ENCODE measurements at regions not wholly inside any gene's neighbourhood (a gene's known extent, or its start where the extent isn't known, plus 50 kb on each side); places are given as distances from the start of the nearest gene placed in this dataset.

DNA sequence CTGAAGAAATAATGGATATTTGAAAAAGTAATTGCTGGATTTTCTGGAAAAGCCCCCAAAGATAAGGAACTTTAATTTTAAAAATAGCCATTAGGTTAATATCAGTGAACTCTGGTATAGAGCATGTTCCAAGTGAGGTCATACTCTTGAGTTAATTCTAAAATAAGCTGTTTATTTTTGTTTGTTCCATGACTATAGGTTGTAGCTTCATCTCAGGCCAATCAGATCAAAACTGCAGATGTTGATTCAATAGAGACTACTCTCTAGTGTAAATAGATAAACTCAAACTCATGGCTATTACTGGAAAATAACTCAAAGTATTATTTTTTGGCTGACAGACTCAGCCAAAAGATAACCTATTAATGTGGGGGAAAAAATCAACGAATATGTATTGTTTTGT, 815.1 kb downstream of the DIAPH3 start:
- Mint-ChIP-seq H3K4me3 (no peak overlapping the region), H3K27me3 (peaks cover 7% of the 10 kb centered on the region), H3K36me3 (no peaks in the 10 kb centered on the region), H3K4me1 (ENCODE audit: low read depth) (no peaks in the 10 kb centered on the region), H3K27ac (no peak overlapping the region), H3K9me3 (ENCODE audit: low read depth) (no peaks in the 10 kb centered on the region)

DNA sequence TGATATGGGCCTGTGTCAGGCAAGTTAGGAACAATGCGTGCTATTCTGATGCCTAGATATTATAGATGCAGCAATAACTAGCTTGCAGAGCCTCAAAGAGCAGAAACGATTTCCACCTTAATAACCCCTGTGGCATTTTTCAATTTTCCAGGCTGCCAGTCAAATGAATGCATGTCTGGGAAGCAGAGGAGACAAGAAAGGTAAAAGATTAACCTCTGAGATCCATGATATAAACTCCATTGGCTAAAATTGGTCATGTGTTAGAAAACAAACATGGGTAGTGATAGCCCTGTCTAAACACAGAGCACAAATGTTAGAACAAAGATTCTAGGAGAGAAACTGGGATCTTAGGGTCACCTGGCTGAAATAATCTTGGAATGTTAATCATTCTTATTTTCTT, 811.1 kb downstream of the DIAPH3 start:
- H3K4me3 Mint-ChIP-seq = no peak overlapping the region
- no peaks in the 10 kb centered on the region for H3K4me1 Mint-ChIP-seq (ENCODE audit: low read depth)
- H3K27me3 Mint-ChIP-seq = peaks cover 2% of the 10 kb centered on the region
- no peak overlapping the region for H3K27ac Mint-ChIP-seq
- no peaks in the 10 kb centered on the region for H3K36me3 Mint-ChIP-seq
- no peaks in the 10 kb centered on the region for H3K9me3 Mint-ChIP-seq (ENCODE audit: low read depth)

DNA sequence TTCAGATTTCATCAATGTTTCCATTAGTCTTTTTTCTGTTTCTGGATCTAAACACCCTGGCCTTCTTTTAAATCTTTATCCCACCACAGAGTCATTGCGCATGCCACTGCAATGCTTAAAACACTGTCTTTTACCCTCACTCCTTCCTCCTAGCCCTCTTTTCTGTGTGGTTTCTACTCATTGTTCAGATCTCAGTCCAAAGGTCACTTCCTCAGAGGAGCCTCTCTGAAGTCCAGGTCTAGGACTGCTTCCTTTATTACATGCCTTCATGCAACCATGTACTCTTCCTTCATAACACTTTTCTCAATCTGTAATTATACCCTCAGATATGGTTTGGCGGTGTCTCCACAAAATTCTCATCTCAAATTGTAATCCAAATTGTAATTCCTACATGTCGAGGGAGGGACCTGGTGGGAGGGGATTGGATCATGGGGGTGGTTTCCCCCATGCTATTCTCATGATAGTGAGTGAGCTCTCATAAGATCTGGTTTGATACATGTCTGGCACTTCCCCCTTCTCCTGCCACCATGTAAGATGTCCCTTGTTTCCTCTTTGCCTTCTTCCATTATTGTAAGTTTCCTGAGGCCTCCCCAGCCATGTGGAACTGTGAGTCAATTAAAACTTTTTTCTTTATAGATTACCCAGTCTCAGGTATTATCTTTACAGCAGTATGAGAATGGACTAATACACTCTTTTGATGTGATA, 808.9 kb downstream of the DIAPH3 start:
- no peaks in the 10 kb centered on the region for H3K9me3 Mint-ChIP-seq (ENCODE audit: low read depth)
- H3K4me1 Mint-ChIP-seq (ENCODE audit: low read depth) = no peaks in the 10 kb centered on the region
- no peaks in the 10 kb centered on the region for H3K36me3 Mint-ChIP-seq
- H3K27me3 Mint-ChIP-seq = peaks cover 2% of the 10 kb centered on the region
- no peak overlapping the region for H3K4me3 Mint-ChIP-seq
- H3K27ac Mint-ChIP-seq = no peak overlapping the region

DNA sequence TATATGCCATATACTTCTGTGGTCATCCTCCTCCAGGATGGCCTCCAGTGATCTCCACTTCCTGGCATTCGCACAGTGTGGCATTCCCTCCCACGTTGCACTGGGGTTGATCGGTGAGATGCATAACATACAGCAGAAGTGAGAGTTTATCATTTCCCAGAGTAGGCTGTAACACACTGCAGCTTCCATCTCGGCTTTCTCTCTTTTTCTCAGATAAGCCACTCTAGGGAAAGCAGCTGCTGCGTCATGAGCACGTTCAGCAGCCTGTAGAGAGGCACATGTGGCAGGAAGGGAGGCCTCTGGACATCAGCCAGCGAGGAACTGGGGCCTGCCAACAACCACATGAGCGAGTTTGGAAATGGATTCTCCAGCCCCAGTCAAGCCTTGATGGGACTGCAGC, 807.1 kb downstream of the DIAPH3 start:
- Mint-ChIP-seq H3K4me3 (no peak overlapping the region), H3K27ac (no peak overlapping the region), H3K4me1 (ENCODE audit: low read depth) (no peaks in the 10 kb centered on the region), H3K27me3 (no peaks in the 10 kb centered on the region), H3K36me3 (no peaks in the 10 kb centered on the region), H3K9me3 (ENCODE audit: low read depth) (no peaks in the 10 kb centered on the region)

DNA sequence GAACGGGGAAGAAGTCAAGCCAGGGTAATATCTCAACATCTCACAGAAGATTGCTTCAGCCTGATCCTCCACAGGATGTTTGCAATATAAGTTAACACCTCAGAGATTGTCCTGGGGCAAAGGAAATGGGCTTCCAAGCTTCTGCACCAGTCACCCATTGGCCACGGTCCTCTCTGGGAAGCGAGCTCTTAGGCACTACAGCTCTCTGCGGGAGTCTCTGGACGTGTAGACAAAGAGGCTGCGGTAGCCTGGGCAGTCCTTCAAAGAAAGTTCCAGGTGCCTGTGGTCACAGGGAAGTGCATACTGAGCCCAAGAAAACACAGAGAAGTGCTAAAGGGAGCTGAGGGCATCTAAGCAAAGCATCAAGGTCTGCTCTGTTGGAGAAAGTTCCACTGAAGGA, 805.7 kb downstream of the DIAPH3 start:
- no peaks in the 10 kb centered on the region for H3K4me1 Mint-ChIP-seq (ENCODE audit: low read depth)
- no peaks in the 10 kb centered on the region for H3K36me3 Mint-ChIP-seq
- H3K4me3 Mint-ChIP-seq = no peak overlapping the region
- H3K9me3 Mint-ChIP-seq (ENCODE audit: low read depth) = no peaks in the 10 kb centered on the region
- H3K27ac Mint-ChIP-seq = no peak overlapping the region
- no peaks in the 10 kb centered on the region for H3K27me3 Mint-ChIP-seq

DNA sequence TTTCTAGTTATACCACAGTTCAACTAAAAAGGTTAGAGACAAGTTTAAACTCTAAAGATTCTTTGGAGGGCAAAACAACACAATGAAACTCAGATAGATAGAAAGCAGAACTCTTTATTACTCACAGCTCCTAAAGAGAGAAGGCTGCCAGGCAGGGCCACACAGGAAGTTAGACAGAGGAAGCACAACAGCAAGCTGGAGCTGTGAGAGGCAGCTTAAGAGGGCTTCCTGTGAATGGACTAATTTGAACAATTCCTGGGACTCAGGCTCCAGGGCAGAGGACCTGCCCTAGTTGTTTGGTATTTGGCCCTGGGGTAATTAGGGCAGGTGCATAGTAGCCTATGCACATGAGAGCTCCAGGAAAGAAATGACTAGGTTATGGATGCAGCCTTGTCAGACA, 803.6 kb downstream of the DIAPH3 start:
- no peak overlapping the region for H3K27ac Mint-ChIP-seq
- no peak overlapping the region for H3K4me3 Mint-ChIP-seq
- no peaks in the 10 kb centered on the region for H3K36me3 Mint-ChIP-seq
- no peaks in the 10 kb centered on the region for H3K9me3 Mint-ChIP-seq (ENCODE audit: low read depth)
- H3K27me3 Mint-ChIP-seq = no peaks in the 10 kb centered on the region
- H3K4me1 Mint-ChIP-seq (ENCODE audit: low read depth) = no peaks in the 10 kb centered on the region

DNA sequence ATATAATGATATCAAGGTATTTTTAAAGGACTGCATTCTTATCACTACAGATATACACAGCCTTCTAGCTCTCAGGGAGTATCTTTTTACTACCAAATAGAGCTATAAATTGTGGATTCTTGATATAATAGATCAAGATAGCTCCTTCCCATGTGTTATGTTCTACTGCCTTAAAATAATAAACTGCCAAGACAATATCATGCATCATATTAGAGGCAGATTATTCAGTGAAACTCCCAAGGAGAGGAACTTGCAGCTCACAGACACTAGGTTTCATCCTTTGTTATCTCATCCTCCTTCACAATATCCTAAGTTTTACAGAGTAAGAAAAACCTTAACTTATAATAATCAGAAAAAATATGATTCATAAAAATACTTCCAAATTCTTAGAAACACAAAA, 802.8 kb downstream of the DIAPH3 start:
- Mint-ChIP-seq H3K27me3 (no peaks in the 10 kb centered on the region), H3K27ac (no peak overlapping the region), H3K9me3 (ENCODE audit: low read depth) (no peaks in the 10 kb centered on the region), H3K36me3 (no peaks in the 10 kb centered on the region), H3K4me3 (no peak overlapping the region), H3K4me1 (ENCODE audit: low read depth) (no peaks in the 10 kb centered on the region)

DNA sequence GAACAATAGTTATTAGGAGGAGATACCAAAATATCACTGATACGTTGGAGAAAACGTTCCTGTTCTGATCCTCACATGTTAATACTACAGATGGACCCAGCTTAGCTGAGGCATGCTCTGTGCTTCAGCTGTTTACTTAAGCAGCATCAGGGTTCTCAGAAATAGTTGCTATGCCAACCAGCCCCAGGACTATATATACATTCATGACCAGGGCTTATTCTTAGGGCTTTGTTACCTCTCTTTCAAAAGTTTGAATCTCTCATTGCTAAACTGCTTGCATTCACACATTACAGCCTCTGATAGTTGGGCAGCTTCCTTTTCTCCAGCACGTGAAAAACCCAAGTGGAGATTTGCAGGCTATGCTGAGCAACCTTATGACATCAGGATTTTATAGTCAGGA, 800.4 kb downstream of the DIAPH3 start:
- Mint-ChIP-seq H3K4me3 (no peak overlapping the region), H3K27me3 (no peaks in the 10 kb centered on the region), H3K4me1 (ENCODE audit: low read depth) (no peaks in the 10 kb centered on the region), H3K27ac (no peak overlapping the region), H3K9me3 (ENCODE audit: low read depth) (no peaks in the 10 kb centered on the region), H3K36me3 (no peaks in the 10 kb centered on the region)

DNA sequence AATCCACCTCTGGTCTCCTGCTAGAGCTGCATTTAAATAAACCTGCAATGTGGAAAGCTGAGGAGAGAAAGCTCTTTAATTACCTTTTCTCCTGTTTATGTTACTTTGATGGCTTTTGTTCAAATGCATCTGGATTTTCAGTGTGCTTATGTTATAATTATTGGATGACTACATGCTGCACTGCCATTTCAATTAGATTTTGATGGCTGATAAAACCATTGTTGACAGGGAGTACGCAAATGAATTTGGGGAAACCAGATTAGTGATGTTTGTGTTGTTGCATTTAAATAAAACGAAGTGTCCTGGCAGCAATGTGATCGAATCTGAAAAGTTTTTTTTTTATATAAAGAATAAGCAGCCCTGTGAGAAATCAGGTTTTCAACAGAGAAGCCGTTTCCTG, 799.8 kb downstream of the DIAPH3 start:
- H3K27me3 Mint-ChIP-seq = no peaks in the 10 kb centered on the region
- H3K4me1 Mint-ChIP-seq (ENCODE audit: low read depth) = no peaks in the 10 kb centered on the region
- H3K4me3 Mint-ChIP-seq = no peak overlapping the region
- H3K9me3 Mint-ChIP-seq (ENCODE audit: low read depth) = no peaks in the 10 kb centered on the region
- no peak overlapping the region for H3K27ac Mint-ChIP-seq
- H3K36me3 Mint-ChIP-seq = no peaks in the 10 kb centered on the region

DNA sequence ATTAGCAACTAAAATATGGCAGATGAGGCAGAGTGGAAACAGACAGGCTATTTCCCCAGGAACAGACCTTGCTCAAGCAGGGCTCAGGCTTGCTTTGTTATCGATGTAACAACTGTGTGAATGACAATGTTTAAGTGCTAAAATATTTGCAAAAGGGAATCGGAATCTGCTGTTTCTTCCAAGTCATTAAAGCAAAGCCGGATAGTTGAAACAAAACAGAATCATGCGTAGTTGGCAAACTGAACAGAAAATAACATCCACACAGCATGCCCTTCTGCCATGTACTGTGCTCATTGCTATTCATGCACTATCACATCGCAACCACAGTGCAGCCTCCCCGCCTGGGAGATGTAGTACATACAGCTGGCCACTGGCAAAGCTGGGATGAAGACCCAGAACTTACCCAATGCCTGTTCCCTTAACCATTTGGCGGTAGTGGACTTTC, 799.1 kb downstream of the DIAPH3 start:
- Mint-ChIP-seq H3K4me1 (ENCODE audit: low read depth) (no peaks in the 10 kb centered on the region), H3K27ac (no peak overlapping the region), H3K9me3 (ENCODE audit: low read depth) (no peaks in the 10 kb centered on the region), H3K4me3 (no peak overlapping the region), H3K27me3 (no peaks in the 10 kb centered on the region), H3K36me3 (no peaks in the 10 kb centered on the region)

DNA sequence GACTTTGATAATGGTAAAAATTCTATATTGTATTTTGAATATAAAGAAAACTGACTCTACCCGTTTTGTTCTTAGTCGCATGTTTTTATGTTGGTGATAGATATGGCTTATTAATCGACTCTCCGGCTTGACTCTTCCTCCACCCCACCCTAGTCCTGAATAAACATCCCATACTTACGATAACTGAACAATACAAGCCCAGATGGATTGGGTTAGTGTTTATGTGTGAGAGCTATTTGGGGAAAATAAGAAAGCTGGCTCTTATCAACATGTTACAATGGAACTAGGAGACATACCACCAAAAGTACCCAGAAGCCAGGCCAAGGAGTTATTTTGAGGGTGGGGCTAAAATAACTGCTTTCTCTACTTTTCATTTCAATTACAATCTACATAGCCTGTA, 796.3 kb downstream of the DIAPH3 start:
- H3K4me1 Mint-ChIP-seq (ENCODE audit: low read depth) = no peaks in the 10 kb centered on the region
- no peaks in the 10 kb centered on the region for H3K9me3 Mint-ChIP-seq (ENCODE audit: low read depth)
- H3K4me3 Mint-ChIP-seq = no peak overlapping the region
- no peak overlapping the region for H3K27ac Mint-ChIP-seq
- H3K36me3 Mint-ChIP-seq = no peaks in the 10 kb centered on the region
- H3K27me3 Mint-ChIP-seq = no peaks in the 10 kb centered on the region

DNA sequence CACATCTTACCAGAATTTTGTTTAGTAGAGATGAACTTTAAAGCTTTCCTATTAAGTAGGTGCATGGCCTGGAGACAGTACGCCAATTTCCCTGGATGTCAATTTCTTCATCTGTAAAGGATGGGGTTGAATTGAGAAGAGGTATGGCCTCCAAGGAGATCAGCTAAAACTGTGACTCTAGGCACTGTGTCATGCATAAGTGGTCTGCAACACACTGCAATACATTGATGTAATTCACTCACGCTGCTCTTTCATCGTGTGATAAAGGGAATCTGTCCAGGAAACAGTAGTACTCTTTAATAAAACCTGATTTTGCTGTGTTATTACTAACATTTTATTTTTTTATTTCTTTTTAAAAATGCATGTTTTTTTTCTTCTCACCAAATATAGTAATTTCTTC, 795.8 kb downstream of the DIAPH3 start:
- Mint-ChIP-seq H3K36me3 (no peaks in the 10 kb centered on the region), H3K4me3 (no peak overlapping the region), H3K4me1 (ENCODE audit: low read depth) (no peaks in the 10 kb centered on the region), H3K27ac (no peak overlapping the region), H3K27me3 (no peaks in the 10 kb centered on the region), H3K9me3 (ENCODE audit: low read depth) (no peaks in the 10 kb centered on the region)

DNA sequence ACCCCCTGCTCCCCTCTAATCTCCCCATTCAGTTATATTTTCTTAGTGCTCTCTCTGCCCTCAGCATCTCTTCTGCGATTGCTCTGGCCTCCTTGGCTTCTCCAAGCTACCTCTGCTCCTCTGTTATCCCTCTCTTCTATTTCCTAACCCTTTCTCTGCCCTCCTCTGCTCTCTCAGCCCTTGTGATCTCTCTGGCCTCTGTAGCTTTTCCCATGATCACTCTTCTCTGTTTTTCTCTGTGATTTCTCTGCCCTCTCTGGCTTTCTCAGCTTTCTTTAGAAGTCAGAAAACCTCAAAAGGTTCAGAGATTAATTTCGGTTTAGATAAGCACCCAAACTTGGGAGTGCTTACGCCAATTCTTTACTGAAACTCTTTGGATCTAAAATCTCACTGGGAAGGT, 795.0 kb downstream of the DIAPH3 start:
- Mint-ChIP-seq H3K27ac (no peak overlapping the region), H3K36me3 (no peaks in the 10 kb centered on the region), H3K4me1 (ENCODE audit: low read depth) (no peaks in the 10 kb centered on the region)

DNA sequence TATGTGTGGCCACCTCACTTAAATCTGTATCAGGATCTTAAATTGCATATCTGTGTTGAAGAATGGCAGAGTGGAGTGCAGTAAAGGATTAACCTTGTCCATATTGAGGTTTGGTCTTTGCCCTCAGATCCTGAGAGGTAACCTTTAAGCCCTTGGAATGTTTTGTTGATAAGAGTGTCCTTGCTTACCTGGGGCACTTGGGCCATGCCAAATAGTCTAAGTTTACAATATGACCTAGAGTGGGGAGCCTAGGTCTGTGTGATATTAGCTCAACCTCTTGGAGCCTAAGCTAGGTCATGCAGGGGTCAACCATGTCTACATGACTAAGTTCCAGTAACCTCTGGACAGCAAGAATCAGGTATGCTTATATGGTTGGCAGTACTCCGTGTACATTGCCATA, 792.5 kb downstream of the DIAPH3 start:
- Mint-ChIP-seq H3K27me3 (peaks cover 2% of the 10 kb centered on the region), H3K4me3 (no peak overlapping the region), H3K4me1 (ENCODE audit: low read depth) (no peaks in the 10 kb centered on the region), H3K9me3 (ENCODE audit: low read depth) (no peaks in the 10 kb centered on the region), H3K36me3 (no peaks in the 10 kb centered on the region), H3K27ac (no peak overlapping the region)

More for the DNA sequence above, 795.0 kb downstream of the DIAPH3 start:
- Mint-ChIP-seq H3K27me3 (no peaks in the 10 kb centered on the region), H3K9me3 (ENCODE audit: low read depth) (no peaks in the 10 kb centered on the region), H3K4me3 (no peak overlapping the region)

DNA sequence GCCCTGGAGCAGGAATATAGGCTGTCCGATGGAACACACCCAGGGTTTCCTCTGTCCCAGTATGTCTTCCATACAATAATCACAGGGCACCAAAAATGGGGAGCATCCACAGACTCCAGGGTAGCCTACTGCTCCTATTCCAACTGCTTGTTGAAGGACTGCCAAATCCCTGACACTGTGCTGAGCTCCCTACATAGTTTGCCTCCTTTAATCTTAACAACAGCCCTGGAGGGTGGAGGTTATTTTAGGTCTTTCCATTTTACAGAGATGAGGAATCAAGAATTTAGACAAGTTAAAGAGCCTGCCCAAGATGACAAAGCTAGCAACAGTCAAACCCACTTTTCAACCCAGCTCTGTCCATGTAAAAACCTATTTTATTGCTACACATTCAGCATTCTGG, 790.4 kb downstream of the DIAPH3 start:
- Mint-ChIP-seq H3K4me3 (no peak overlapping the region), H3K9me3 (ENCODE audit: low read depth) (peaks cover 3% of the 10 kb centered on the region), H3K4me1 (ENCODE audit: low read depth) (no peaks in the 10 kb centered on the region), H3K27ac (no peak overlapping the region), H3K27me3 (peaks cover 4% of the 10 kb centered on the region), H3K36me3 (peaks cover 2% of the 10 kb centered on the region)

DNA sequence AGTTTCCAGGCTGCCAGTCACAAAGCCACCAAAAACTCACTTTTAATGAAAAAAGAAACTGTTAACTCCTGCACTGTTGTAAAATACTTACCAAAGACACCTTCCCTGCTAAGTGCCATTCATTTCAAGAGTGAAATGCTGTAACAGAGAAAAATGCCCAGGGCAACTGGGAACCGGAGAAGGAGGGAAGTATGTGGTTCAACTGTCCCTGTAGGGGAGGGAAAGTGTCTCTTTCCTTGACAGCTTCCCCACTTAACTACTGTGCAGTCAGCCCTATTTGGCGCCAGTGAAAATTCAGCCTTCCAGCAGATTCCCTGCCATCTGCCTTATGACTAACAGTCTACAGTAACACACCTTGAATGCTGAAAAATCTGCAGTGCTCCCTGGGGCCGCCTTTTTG, 789.0 kb downstream of the DIAPH3 start:
- Mint-ChIP-seq H3K27ac (no peak overlapping the region), H3K9me3 (ENCODE audit: low read depth) (peaks cover 3% of the 10 kb centered on the region), H3K4me1 (ENCODE audit: low read depth) (no peaks in the 10 kb centered on the region), H3K4me3 (no peak overlapping the region), H3K27me3 (peaks cover 5% of the 10 kb centered on the region), H3K36me3 (peaks cover 3% of the 10 kb centered on the region)

Measured in activated naive CD8-positive, alpha-beta T cell (primary cell).